ENCODE measurements at regions not wholly inside any gene's neighbourhood (a gene's known extent, or its start where the extent isn't known, plus 50 kb on each side); places are given as distances from the start of the nearest gene placed in this dataset.

GRCh38 chr4:14744346-14744745 lies 257.9 kb upstream of the CPEB2 start:
- H3K4me3 Mint-ChIP-seq: no peak overlapping the region
- no peaks in the 10 kb centered on the region for H3K4me1 Mint-ChIP-seq (ENCODE audit: low read depth)
- peaks cover 30% of the 10 kb centered on the region for H3K27me3 Mint-ChIP-seq
- no peaks in the 10 kb centered on the region for H3K36me3 Mint-ChIP-seq (ENCODE audit: low read depth)
- no peak overlapping the region for H3K27ac Mint-ChIP-seq
- no peaks in the 10 kb centered on the region for H3K9me3 Mint-ChIP-seq

GRCh38 chr4:14749910-14750309 lies 252.4 kb upstream of the CPEB2 start:
- Mint-ChIP-seq H3K4me1 (ENCODE audit: low read depth) (no peaks in the 10 kb centered on the region), H3K27me3 (peaks cover 15% of the 10 kb centered on the region), H3K27ac (no peak overlapping the region), H3K4me3 (no peak overlapping the region), H3K9me3 (peaks cover 19% of the 10 kb centered on the region), H3K36me3 (ENCODE audit: low read depth) (peaks cover 4% of the 10 kb centered on the region)

- peaks cover 13% of the 10 kb centered on the region for H3K27me3 Mint-ChIP-seq
- no peak overlapping the region for H3K27ac Mint-ChIP-seq
- no peaks in the 10 kb centered on the region for H3K4me1 Mint-ChIP-seq (ENCODE audit: low read depth)
- no peak overlapping the region for H3K4me3 Mint-ChIP-seq
- H3K36me3 Mint-ChIP-seq (ENCODE audit: low read depth): peaks cover 4% of the 10 kb centered on the region
- H3K9me3 Mint-ChIP-seq: peaks cover 19% of the 10 kb centered on the region
Observed at GRCh38 chr4:14752341-14753046, 249.8 kb upstream of the CPEB2 start.

GRCh38 chr4:14767142-14767541 lies 235.1 kb upstream of the CPEB2 start:
- Mint-ChIP-seq H3K27ac (no peak overlapping the region), H3K27me3 (peaks cover 26% of the 10 kb centered on the region), H3K36me3 (ENCODE audit: low read depth) (no peaks in the 10 kb centered on the region), H3K4me1 (ENCODE audit: low read depth) (peaks cover 9% of the 10 kb centered on the region), H3K9me3 (no peaks in the 10 kb centered on the region), H3K4me3 (no peak overlapping the region)

GRCh38 chr4:14768449-14768848 lies 233.8 kb upstream of the CPEB2 start:
- Mint-ChIP-seq H3K4me1 (ENCODE audit: low read depth) (peaks cover 9% of the 10 kb centered on the region), H3K4me3 (no peak overlapping the region), H3K36me3 (ENCODE audit: low read depth) (no peaks in the 10 kb centered on the region), H3K9me3 (peaks cover 3% of the 10 kb centered on the region), H3K27me3 (peaks cover 29% of the 10 kb centered on the region), H3K27ac (no peak overlapping the region)

GRCh38 chr4:14769993-14770392 lies 232.3 kb upstream of the CPEB2 start:
- H3K27me3 Mint-ChIP-seq: peaks cover 32% of the 10 kb centered on the region
- no peak overlapping the region for H3K27ac Mint-ChIP-seq
- peaks cover 9% of the 10 kb centered on the region for H3K4me1 Mint-ChIP-seq (ENCODE audit: low read depth)
- no peak overlapping the region for H3K4me3 Mint-ChIP-seq
- peaks cover 5% of the 10 kb centered on the region for H3K9me3 Mint-ChIP-seq
- no peaks in the 10 kb centered on the region for H3K36me3 Mint-ChIP-seq (ENCODE audit: low read depth)

- peaks cover 30% of the 10 kb centered on the region for H3K27me3 Mint-ChIP-seq
- H3K27ac Mint-ChIP-seq: no peak overlapping the region
- H3K4me3 Mint-ChIP-seq: no peak overlapping the region
- H3K4me1 Mint-ChIP-seq (ENCODE audit: low read depth): peaks cover 9% of the 10 kb centered on the region
- H3K36me3 Mint-ChIP-seq (ENCODE audit: low read depth): no peaks in the 10 kb centered on the region
- peaks cover 5% of the 10 kb centered on the region for H3K9me3 Mint-ChIP-seq
Observed at GRCh38 chr4:14771094-14771493, 231.2 kb upstream of the CPEB2 start.

GRCh38 chr4:14771504-14772175 lies 230.6 kb upstream of the CPEB2 start:
- peaks cover 25% of the 10 kb centered on the region for H3K27me3 Mint-ChIP-seq
- peaks cover 7% of the 10 kb centered on the region for H3K4me1 Mint-ChIP-seq (ENCODE audit: low read depth)
- H3K4me3 Mint-ChIP-seq: no peak overlapping the region
- no peak overlapping the region for H3K27ac Mint-ChIP-seq
- no peaks in the 10 kb centered on the region for H3K36me3 Mint-ChIP-seq (ENCODE audit: low read depth)
- peaks cover 5% of the 10 kb centered on the region for H3K9me3 Mint-ChIP-seq

GRCh38 chr4:14772388-14772787 lies 229.9 kb upstream of the CPEB2 start:
- Mint-ChIP-seq H3K27ac (no peak overlapping the region), H3K4me3 (no peak overlapping the region), H3K4me1 (ENCODE audit: low read depth) (no peaks in the 10 kb centered on the region), H3K9me3 (peaks cover 5% of the 10 kb centered on the region), H3K27me3 (peaks cover 24% of the 10 kb centered on the region), H3K36me3 (ENCODE audit: low read depth) (no peaks in the 10 kb centered on the region)

GRCh38 chr4:14783011-14783877 lies 219.0 kb upstream of the CPEB2 start:
- Mint-ChIP-seq H3K4me1 (ENCODE audit: low read depth) (peaks cover 21% of the 10 kb centered on the region), H3K27me3 (peaks cover 20% of the 10 kb centered on the region), H3K4me3 (peak overlapping the region; percentile 6), H3K27ac (peak overlapping the region; percentile 84), H3K36me3 (ENCODE audit: low read depth) (no peaks in the 10 kb centered on the region), H3K9me3 (peaks cover 8% of the 10 kb centered on the region)

- H3K4me1 Mint-ChIP-seq (ENCODE audit: low read depth): peaks cover 35% of the 10 kb centered on the region
- no peak overlapping the region for H3K4me3 Mint-ChIP-seq
- H3K27me3 Mint-ChIP-seq: peaks cover 40% of the 10 kb centered on the region
- H3K27ac Mint-ChIP-seq: no peak overlapping the region
- H3K36me3 Mint-ChIP-seq (ENCODE audit: low read depth): peaks cover 6% of the 10 kb centered on the region
- peaks cover 17% of the 10 kb centered on the region for H3K9me3 Mint-ChIP-seq
Observed at GRCh38 chr4:14787221-14787620, 215.1 kb upstream of the CPEB2 start.

- Mint-ChIP-seq H3K27ac (no peak overlapping the region), H3K4me3 (no peak overlapping the region), H3K4me1 (ENCODE audit: low read depth) (peaks cover 30% of the 10 kb centered on the region), H3K27me3 (peaks cover 41% of the 10 kb centered on the region), H3K36me3 (ENCODE audit: low read depth) (peaks cover 6% of the 10 kb centered on the region), H3K9me3 (peaks cover 16% of the 10 kb centered on the region)
Observed at GRCh38 chr4:14787894-14788293, 214.4 kb upstream of the CPEB2 start.

GRCh38 chr4:14790494-14790893 lies 211.8 kb upstream of the CPEB2 start:
- Mint-ChIP-seq H3K4me3 (no peak overlapping the region), H3K27ac (no peak overlapping the region), H3K36me3 (ENCODE audit: low read depth) (peaks cover 6% of the 10 kb centered on the region), H3K4me1 (ENCODE audit: low read depth) (peaks cover 18% of the 10 kb centered on the region), H3K27me3 (peaks cover 45% of the 10 kb centered on the region), H3K9me3 (peaks cover 30% of the 10 kb centered on the region)

- H3K36me3 Mint-ChIP-seq (ENCODE audit: low read depth): peaks cover 6% of the 10 kb centered on the region
- peaks cover 18% of the 10 kb centered on the region for H3K4me1 Mint-ChIP-seq (ENCODE audit: low read depth)
- H3K27me3 Mint-ChIP-seq: peaks cover 42% of the 10 kb centered on the region
- H3K4me3 Mint-ChIP-seq: no peak overlapping the region
- no peak overlapping the region for H3K27ac Mint-ChIP-seq
- peaks cover 30% of the 10 kb centered on the region for H3K9me3 Mint-ChIP-seq
Observed at GRCh38 chr4:14792702-14793227, 209.5 kb upstream of the CPEB2 start.

GRCh38 chr4:14800977-14801376 lies 201.3 kb upstream of the CPEB2 start:
- H3K27me3 Mint-ChIP-seq: peaks cover 18% of the 10 kb centered on the region
- no peak overlapping the region for H3K4me3 Mint-ChIP-seq
- peaks cover 13% of the 10 kb centered on the region for H3K9me3 Mint-ChIP-seq
- H3K4me1 Mint-ChIP-seq (ENCODE audit: low read depth): no peaks in the 10 kb centered on the region
- peaks cover 4% of the 10 kb centered on the region for H3K36me3 Mint-ChIP-seq (ENCODE audit: low read depth)
- no peak overlapping the region for H3K27ac Mint-ChIP-seq

Measured in stimulated activated naive CD8-positive, alpha-beta T cell treated with anti-CD3 and anti-CD28 coated beads, Interleukin-15, Interleukin-2, amounts not matched to agents 100 ng/mL and 50 ng/mL, for 24 hours (primary cell).